H4 (cell line): ENCODE measurements at regions not wholly inside any gene's neighbourhood (a gene's known extent, or its start where the extent isn't known, plus 50 kb on each side); places are given as distances from the start of the nearest gene placed in this dataset.

Experiments
- DNase-seq: peaks from one replicate; pipeline ENCODE4 v3.0.0-alpha.2; 2015; ENCODE audit warnings: low spot score

DNA sequence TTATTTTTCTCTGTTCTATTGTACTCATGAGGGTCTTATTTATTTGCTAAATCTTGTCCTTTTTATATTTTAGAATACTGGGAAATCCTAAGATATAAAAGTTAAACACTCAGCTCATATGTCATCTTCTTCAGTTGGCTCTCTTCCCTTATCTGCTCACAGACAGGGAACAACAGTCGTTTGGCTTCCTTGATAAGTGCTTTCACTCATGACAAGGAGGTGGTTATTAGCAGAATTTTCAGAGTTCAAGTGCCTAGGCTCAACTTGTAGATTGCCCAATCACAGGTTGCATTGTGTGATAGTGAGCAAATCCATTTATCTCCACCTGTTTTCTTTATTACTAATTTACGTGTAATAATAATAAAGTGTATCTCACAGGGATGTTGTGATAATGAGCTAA lies 620.3 kb upstream of the PCDH20 start:
- DNase-seq, result no peak

DNA sequence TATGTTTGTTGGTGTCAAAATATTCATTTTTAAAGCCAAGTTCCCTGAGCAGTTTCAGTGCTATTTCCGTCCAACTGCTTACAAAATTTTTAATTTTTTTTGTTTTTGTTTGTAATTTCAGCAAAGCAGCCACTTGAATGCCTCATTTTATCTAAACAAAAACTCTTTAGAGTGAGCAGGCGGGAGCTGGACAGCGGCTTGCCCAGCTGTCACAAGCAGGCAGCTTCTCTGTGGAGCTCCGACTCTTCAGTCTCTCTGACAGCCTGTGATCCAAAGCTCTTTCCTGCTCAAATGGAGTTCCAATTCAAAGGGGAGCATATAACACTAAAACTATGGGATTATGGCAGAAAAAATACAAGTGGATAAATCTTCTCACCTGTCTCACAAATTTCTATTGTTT lies 618.3 kb upstream of the PCDH20 start:
- DNase-seq, result no peak

DNA sequence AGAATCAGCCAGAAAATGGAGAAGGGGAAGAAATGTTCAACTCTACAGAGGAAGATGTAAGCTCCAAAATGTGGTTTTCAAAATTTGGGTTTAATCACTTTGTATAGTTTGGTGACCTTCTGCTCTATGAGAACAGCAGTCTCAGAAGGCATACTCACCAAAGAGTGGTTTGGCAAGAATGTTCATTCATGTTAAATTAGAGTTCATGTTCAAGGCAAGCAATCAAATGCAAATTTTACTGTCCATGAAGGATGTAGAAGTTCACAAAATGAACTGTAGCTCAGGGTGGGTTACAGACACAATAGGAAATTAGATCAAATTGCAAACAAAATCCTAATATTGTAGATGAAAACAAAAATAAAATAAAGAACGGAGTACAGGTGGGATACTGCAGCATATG lies 606.7 kb upstream of the PCDH20 start:
- no peak for DNase-seq

- no peak for DNase-seq
These were observed 604.2 kb upstream of the PCDH20 start for GRCh38 chr13:62019858-62020257.

DNA sequence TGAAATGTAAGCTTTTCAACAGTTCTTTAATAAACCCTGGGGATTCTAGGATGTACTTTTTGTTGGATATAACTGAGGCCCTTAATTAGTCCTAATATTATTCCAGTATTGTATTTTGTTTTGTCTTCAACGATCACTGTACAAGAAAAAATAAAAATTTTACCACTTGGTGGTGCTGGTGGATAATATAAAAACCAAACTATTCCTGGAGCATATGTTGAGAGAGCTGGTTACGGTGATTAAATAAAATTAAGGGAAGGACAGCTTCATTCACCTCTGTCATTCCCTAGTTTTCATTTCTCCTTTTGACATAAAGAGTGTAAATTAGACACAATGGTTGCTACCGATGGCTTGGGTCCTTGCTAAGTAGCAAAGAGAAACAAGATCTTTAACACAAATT lies 598.6 kb upstream of the PCDH20 start:
- DNase-seq, result peak; percentile 10

DNA sequence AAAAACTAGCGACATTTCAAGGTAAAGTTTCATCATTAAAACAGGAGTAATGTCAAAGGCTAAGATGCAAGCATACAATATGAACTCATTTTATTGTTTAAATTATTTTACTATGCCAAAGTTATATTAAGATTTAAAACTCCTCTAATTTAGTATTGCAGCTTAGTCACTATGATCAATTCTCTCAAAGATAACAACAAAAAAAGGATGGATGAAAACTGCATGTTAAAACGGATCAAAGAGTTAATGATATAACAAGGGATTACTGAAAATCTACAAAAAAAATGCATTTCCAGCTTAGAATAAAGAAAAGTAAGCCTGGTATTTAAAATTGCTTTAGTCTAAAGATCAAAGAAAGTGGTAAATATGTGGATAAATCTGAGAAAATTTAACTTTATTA lies 587.8 kb upstream of the PCDH20 start:
- DNase-seq, result no peak

- no peak for DNase-seq
These were observed 578.5 kb upstream of the PCDH20 start for GRCh38 chr13:61994174-61994573.

- DNase-seq, result no peak
These were observed 574.3 kb upstream of the PCDH20 start for GRCh38 chr13:61989978-61990377.

- DNase-seq, result no peak
These were observed 573.2 kb upstream of the PCDH20 start for GRCh38 chr13:61988810-61989209.

DNA sequence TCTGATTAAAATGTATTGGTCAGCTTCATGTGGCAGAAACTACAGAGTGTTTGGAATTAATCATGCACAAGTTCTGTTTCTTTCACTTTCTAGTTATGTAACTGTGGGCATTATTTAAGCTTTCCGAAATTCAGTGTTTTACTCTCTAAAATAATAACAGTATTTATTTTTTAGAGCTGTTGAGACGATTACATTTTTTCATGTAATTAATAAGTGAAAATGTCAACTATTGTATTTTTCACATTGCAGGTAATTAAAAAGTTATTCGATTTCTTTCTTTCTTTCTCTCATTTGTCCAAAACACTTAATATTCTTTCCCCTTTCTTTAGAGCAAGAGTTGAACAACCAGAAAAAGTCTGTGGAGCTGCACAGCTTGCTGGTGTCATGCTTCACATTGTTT lies 559.4 kb upstream of the PCDH20 start:
- no peak for DNase-seq

- DNase-seq, result no peak
These were observed 550.1 kb upstream of the PCDH20 start for GRCh38 chr13:61965756-61966155.

GRCh38 chr13:61960981-61961380 lies 545.3 kb upstream of the PCDH20 start:
- DNase-seq, result no peak

- peak; percentile 14 for DNase-seq
These were observed 538.4 kb upstream of the PCDH20 start for GRCh38 chr13:61954092-61954491.

DNA sequence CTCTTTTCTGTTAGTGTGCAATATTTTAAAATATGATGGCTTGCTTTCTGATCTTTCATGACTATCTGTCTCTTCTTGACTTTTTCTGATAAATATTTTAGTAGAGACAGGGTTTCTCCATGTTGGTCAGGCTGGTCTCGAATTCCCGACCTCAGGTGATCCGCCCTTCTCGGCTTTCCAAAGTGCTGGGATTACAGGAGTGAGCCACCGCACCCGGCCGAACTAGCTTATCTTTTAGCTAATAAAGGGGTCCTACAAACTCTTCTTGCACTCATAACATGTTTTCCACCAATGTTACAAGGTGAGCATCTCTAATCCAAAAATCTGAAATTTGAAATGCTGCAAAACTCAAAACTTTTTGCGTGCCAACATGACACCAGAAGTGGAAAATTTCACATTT lies 535.2 kb upstream of the PCDH20 start:
- DNase-seq, result no peak

DNA sequence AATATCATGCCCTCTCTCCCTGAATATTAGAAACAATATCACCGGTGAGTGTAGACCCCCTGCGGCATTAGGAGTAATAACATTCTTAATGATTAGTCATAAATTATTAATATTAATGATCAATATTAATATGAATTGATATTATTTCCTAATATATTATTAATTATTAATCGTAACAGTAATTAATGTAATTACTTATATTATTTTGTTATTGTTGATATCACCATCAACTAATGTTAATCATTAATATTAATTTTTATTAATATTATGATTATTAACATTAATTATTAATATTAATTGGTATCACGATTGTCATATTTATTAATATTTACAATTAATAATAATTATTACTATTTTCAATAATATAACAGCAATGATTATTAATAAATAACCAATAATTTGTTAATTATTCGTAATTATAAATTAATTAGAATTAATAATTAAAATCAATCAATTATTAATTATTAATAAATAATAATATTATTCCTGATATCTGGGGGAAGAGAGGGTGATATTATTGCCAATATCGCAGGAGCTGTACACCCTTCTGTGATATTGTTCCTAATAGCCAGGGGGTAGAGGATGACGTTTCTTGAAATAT lies 528.8 kb upstream of the PCDH20 start:
- DNase-seq, result no peak

DNA sequence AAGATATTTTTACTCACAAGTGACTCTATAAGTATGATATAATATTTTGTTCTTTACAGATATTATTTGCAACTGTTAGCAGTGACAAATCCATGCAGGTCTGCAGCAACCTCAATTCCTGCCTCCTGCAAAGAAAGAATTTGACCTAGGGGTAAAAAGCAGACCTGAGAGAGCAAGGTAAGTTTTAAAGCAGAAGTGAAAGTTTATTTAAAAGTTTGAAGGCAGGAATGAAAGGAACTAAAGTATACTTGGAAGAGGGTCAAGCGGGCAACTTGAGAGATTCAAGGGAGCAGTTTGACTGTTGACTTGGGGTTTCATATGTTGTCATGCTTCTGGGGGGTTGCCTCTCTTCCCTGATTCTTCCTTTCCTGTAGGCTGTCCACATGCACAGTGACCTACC lies 520.1 kb upstream of the PCDH20 start:
- no peak for DNase-seq

GRCh38 chr13:61927648-61928047 lies 512.0 kb upstream of the PCDH20 start:
- DNase-seq, result no peak

DNA sequence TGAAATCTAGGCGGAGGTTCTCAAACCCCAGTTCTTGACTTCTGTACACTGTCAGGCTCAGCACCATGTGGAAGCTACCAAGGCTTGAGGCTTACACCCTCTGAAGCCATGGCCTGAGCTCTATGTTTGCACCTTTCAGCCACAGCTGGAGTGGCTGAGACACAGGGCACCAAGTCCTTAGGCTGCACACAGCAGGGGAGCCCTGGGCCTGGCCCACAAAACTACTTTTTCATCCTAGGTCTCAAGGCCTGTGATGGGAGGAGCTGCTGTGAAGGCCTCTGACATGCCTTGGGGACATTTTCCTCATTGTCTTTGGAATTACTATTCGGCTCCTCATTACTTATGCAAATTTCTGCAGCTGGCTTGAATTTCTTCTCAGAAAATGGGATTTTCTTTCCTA lies 503.2 kb upstream of the PCDH20 start:
- DNase-seq, result no peak

DNA sequence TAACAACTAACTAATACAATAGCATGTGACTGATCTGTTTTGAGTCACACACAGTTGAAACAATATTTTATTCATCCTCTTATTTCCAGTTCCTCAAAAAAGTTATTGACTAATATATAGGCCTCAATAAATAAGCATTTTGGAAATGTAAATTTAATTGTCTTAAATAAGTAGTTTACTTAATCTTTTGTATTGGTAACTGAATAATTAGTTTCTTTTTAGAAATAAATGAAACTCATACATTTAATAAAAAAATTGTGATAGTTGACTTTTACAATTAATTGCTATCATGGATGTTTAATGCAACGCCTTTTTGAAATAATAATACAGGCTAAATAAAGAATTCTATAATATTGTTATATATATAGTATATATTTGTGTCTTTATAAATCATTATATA lies 500.8 kb upstream of the PCDH20 start:
- no peak for DNase-seq

- no peak for DNase-seq
These were observed 497.5 kb upstream of the PCDH20 start for GRCh38 chr13:61913183-61913582.

- DNase-seq, result no peak
These were observed 493.4 kb upstream of the PCDH20 start for GRCh38 chr13:61908906-61909615.

GRCh38 chr13:61905054-61905453 lies 489.4 kb upstream of the PCDH20 start:
- no peak for DNase-seq

DNA sequence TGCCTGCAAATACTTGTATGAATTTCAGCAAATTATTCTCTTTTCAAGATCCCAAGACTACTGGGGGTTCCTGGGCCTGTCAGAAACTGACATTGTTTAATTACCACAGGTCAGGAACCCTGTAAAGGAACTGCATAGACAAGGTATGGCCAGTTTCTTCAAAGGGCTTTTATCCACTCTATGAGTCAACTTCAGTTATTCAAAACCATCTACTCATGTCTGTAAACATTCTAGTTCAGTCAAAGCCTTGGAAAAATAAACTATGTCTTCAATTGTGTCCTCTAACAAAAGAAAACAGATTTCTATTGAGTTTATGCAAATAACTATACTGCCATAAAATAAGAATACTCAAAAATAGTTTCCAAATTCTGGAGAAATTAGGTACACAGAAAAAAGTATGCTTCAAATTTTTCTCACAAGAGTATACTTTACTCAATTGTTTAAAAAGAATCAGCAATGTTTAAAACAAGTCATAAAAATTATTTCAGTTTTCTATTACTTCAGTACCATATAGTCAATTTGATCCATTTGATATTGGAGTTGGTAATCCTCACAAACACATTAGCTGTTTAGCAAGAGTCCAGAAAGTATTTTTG lies 486.4 kb upstream of the PCDH20 start:
- no peak for DNase-seq

DNA sequence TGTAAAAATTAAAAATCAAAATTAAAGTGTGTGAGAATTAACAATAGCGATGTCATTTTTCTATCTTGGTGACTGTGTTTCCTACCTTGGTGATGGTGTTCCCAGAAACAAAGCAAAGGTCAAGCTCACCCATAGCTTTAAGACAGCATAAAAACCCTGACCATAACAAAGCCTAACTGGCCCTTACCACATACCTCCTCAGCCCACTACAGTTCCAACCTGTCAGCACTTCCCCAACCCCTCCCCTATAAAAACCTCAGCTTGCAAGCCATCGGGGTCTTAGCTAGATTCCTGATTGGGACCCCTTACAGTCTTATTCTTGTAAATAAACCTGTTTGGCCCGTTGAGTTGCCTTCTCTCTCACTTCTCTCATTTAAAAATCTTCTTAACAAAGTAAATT lies 484.4 kb upstream of the PCDH20 start:
- no peak for DNase-seq
